ENCODE measurements at regions not wholly inside any gene's neighbourhood (a gene's known extent, or its start where the extent isn't known, plus 50 kb on each side); places are given as distances from the start of the nearest gene placed in this dataset.

GRCh38 chr7:127530148-127530547 is 55.2 kb downstream of the GCC1 start:
- 50 to 75% methylated on average over 1 of the region's 1 CpG for WGBS, 2 donors (ENCODE audit: low coverage in 1 of 2)
- no peak overlapping the region for H3K4me3 ChIP-seq
- H3K36me3 ChIP-seq = no peaks in the 10 kb centered on the region
- H3K4me1 ChIP-seq = no peaks in the 10 kb centered on the region
- in situ Hi-C loops (cut with MboI; ENCODE audit: low pct_ligation_motif_present in 1 of 4, low pct_unique_long_range_greater_than_20kb in 1 of 4, low sequenced_read_pairs in 3 of 4) (no loop called here), intact Hi-C loops (cut with DNase I; ENCODE audit: low total_unique reads) (no loop called here)
- no peak overlapping the region for H3K27ac ChIP-seq
- H3K9me3 ChIP-seq = no peaks in the 10 kb centered on the region
- TF ChIP-seq EP300 (IDR thresholded peaks at IDR 0.05; ENCODE audit: low read depth) (no peak), POLR2AphosphoS5 (IDR thresholded peaks at IDR 0.05) (no peak), POLR2A (IDR thresholded peaks at IDR 0.05) (no peak)
- TF ChIP-seq, protein P1, sequence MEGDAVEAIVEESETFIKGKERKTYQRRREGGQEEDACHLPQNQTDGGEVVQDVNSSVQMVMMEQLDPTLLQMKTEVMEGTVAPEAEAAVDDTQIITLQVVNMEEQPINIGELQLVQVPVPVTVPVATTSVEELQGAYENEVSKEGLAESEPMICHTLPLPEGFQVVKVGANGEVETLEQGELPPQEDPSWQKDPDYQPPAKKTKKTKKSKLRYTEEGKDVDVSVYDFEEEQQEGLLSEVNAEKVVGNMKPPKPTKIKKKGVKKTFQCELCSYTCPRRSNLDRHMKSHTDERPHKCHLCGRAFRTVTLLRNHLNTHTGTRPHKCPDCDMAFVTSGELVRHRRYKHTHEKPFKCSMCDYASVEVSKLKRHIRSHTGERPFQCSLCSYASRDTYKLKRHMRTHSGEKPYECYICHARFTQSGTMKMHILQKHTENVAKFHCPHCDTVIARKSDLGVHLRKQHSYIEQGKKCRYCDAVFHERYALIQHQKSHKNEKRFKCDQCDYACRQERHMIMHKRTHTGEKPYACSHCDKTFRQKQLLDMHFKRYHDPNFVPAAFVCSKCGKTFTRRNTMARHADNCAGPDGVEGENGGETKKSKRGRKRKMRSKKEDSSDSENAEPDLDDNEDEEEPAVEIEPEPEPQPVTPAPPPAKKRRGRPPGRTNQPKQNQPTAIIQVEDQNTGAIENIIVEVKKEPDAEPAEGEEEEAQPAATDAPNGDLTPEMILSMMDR (IDR thresholded peaks at IDR 0.05) = no peak
- no peaks in the 10 kb centered on the region for H3K27me3 ChIP-seq
- no peak for DNase-seq

GRCh38 chr7:127527561-127527960 is 57.8 kb downstream of the GCC1 start:
- H3K4me3 ChIP-seq = no peak overlapping the region
- 67% methylated on average over 4 of the region's 4 CpGs; no CpG with 5 or more reads in 1 of the 2 donors for WGBS, 2 donors (ENCODE audit: low coverage in 1 of 2)
- no peaks in the 10 kb centered on the region for H3K4me1 ChIP-seq
- intact Hi-C loops (cut with DNase I; ENCODE audit: low total_unique reads) = no loop called here
- H3K27ac ChIP-seq = no peak overlapping the region
- no peaks in the 10 kb centered on the region for H3K36me3 ChIP-seq
- no peaks in the 10 kb centered on the region for H3K27me3 ChIP-seq
- no peak for DNase-seq
- in situ Hi-C loops (cut with MboI; ENCODE audit: low pct_ligation_motif_present in 1 of 4, low pct_unique_long_range_greater_than_20kb in 1 of 4, low sequenced_read_pairs in 3 of 4) = no loop called here
- no peaks in the 10 kb centered on the region for H3K9me3 ChIP-seq
- TF ChIP-seq, protein P1 (IDR thresholded peaks at IDR 0.05) = no peak
- TF ChIP-seq POLR2A (IDR thresholded peaks at IDR 0.05) (no peak), POLR2AphosphoS5 (IDR thresholded peaks at IDR 0.05) (no peak), EP300 (IDR thresholded peaks at IDR 0.05; ENCODE audit: low read depth) (no peak)

DNA sequence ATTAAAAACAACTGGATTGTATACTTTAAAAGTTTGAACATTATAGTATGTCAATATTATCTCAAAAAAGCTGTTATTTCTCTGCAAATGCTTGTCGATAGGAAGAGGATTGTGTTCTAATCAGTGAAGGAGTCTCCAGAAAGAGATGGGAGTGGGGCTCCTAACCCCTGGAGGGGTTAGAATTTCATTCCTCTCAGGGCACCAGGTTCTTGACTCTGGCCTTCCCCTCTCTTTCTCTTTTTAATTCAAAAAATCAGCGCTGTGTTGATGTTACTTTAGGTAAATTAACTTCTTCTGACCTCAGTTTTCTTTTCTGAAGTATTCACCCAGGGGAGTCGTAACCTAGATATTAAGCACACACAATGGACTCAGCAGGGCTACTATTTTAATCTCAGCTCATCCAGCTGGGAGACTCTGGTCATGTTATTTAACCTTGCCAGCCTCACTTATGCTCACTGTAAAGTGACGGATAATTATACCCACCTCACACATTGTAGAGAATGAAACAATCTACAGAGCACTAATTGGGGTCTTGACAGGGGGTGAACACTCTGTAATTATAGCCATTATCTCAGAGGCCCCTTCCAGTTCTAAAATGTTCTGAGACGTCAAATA is 59.4 kb downstream of the GCC1 start:
- peaks cover 0 to 3% of the 10 kb centered on the region in 2 donors for H3K9me3 ChIP-seq
- H3K36me3 ChIP-seq = no peaks in the 10 kb centered on the region
- WGBS, 2 donors (ENCODE audit: low coverage in 1 of 2) = 52 to 57% methylated on average over 2 to 5 of the region's 5 CpGs
- H3K27ac ChIP-seq = no peak overlapping the region
- H3K4me3 ChIP-seq = no peak overlapping the region
- in situ Hi-C loops (cut with MboI; ENCODE audit: low pct_ligation_motif_present in 1 of 4, low pct_unique_long_range_greater_than_20kb in 1 of 4, low sequenced_read_pairs in 3 of 4) (no loop called here), intact Hi-C loops (cut with DNase I; ENCODE audit: low total_unique reads) (no loop called here)
- no peaks in the 10 kb centered on the region for H3K27me3 ChIP-seq
- TF ChIP-seq POLR2AphosphoS5 (IDR thresholded peaks at IDR 0.05) (no peak), POLR2A (IDR thresholded peaks at IDR 0.05) (no peak)
- TF ChIP-seq, protein P1 (IDR thresholded peaks at IDR 0.05) = no peak
- no peaks in the 10 kb centered on the region for H3K4me1 ChIP-seq
- DNase-seq = no peak

- Histone ChIP-seq H3K4me1 (no peaks in the 10 kb centered on the region), H3K36me3 (no peaks in the 10 kb centered on the region), H3K9me3 (no peaks in the 10 kb centered on the region), H3K27ac (no peak overlapping the region), H3K27me3 (no peaks in the 10 kb centered on the region), H3K4me3 (no peak overlapping the region)
- in situ Hi-C loops (cut with MboI; ENCODE audit: low pct_ligation_motif_present in 1 of 4, low pct_unique_long_range_greater_than_20kb in 1 of 4, low sequenced_read_pairs in 3 of 4) (no loop called here), intact Hi-C loops (cut with DNase I; ENCODE audit: low total_unique reads) (no loop called here)
- no peak for DNase-seq
- TF ChIP-seq, protein P1 (IDR thresholded peaks at IDR 0.05) = no peak
- 83% methylated on average over 2 of the region's 2 CpGs; no CpG with 5 or more reads in 1 of the 2 donors for WGBS, 2 donors (ENCODE audit: low coverage in 1 of 2)
These were observed 69.1 kb downstream of the GCC1 start for GRCh38 chr7:127516320-127516719.
